K562 (cell line): ENCODE measurements at regions not wholly inside any gene's neighbourhood (a gene's known extent, or its start where the extent isn't known, plus 50 kb on each side); places are given as distances from the start of the nearest gene placed in this dataset.
A peak's percentile ranks its signal among the peaks of the same experiment; 100 is the strongest.
"Not testable (repeated sequence)": the region's sequence is repeated elsewhere in the genome, so short reads cannot be mapped to it uniquely, and the experiment has no call there.

Experiments used
- ATAC-seq: fragments of 200-7000 bp; cut with Tn5 transposase; 3 replicates; pipeline ENCODE4 v1.9.1; 2020; ENCODE audit warnings: moderate library complexity
- BruUV-seq: library from RNA; stranded (reverse); fragments of 400-500 nt; replicated peaks from 2 replicates; lab custom pipeline; 2021; lab: Mats Ljungman, UMichigan
- CTCF ChIA-PET: fragments of 300-600 bp; formaldehyde crosslinking; extraction: SDS; loops from one replicate; lab custom pipeline; 2021; ENCODE audit warnings: low intra/inter-chr PET ratio; lab: Yijun Ruan, JAX
- POLR2A ChIA-PET: fragments of 300-600, 350-650 bp; sonication (Branson Sonifier 250); formaldehyde crosslinking; extraction: SDS; loops from one replicate; lab custom pipeline; 2021; ENCODE audit warnings: antibody characterized with exemption, inconsistent platforms; lab: Yijun Ruan, JAX
- DNase-seq, 4 experiments: peaks; one replicate each; pipeline versions ENCODE4 v3.0.0 to v3.0.0-alpha.2; 2011 to 2018; ENCODE audit warnings: low spot score in 3 of 4, mixed read lengths in 3 of 4; ENCODE audit errors: extremely low read depth in 1 of 4
- FAIRE-seq: peaks from 2 replicates; lab custom pipeline; 2011; peaks lifted over from hg19 to GRCh38; lab: Jason Lieb, UNC
- H2AFZ ChIP-seq: 2 replicates; pipeline ENCODE4 v1.6.0; 2011; ENCODE audit warnings: low read depth, low read length, control low read depth, inconsistent platforms
- H3K27ac ChIP-seq: fragments of 200-600 bp; 3 replicates; pipeline ENCODE4 v1.8.0; 2011; ENCODE audit warnings: low read depth, mild to moderate bottlenecking, control low read depth, inconsistent platforms, low read length, moderate library complexity, mixed read lengths; ENCODE audit errors: extremely low read depth
- H3K27me3 ChIP-seq, 2 experiments: fragments of 300-600 bp in 1 of 2; 2 replicates in 1 of 2; 3 replicates in 1 of 2; pipeline versions ENCODE4 v1.6.0 to v1.8.0; 2011; ENCODE audit warnings: inconsistent platforms in 2 of 2, low read length in 2 of 2, mild to moderate bottlenecking in 1 of 2, mixed read lengths in 1 of 2, moderate library complexity in 1 of 2; ENCODE audit not compliant: control insufficient read depth in 2 of 2, insufficient read depth in 2 of 2
- H3K36me3 ChIP-seq: fragments of 300-600 bp; 3 replicates; pipeline ENCODE4 v1.8.0; 2011; ENCODE audit warnings: mild to moderate bottlenecking, low read length, inconsistent platforms; ENCODE audit not compliant: control insufficient read depth, insufficient read depth
- H3K4me1 ChIP-seq, 2 experiments: fragments of 200-600 bp in 1 of 2; replicated peaks in 1 of 2; 2 replicates in 1 of 2; 3 replicates in 1 of 2; pipeline versions ENCODE4 v1.5.1 to v1.8.0; 2011; ENCODE audit warnings: inconsistent platforms in 2 of 2, low read length in 2 of 2, mild to moderate bottlenecking in 1 of 2, mixed read lengths in 1 of 2, moderate library complexity in 1 of 2; ENCODE audit not compliant: control insufficient read depth in 2 of 2, insufficient read depth in 2 of 2
- H3K4me2 ChIP-seq: 2 replicates; pipeline ENCODE4 v1.6.1; 2011; ENCODE audit warnings: low read length, control low read depth, inconsistent platforms, mixed read lengths; ENCODE audit not compliant: insufficient read depth
- H3K4me3 ChIP-seq: fragments of 200-600 bp; sonication (generic), shearing (Covaris generic); 2 replicates; pipeline ENCODE4 v1.5.1; 2016; ENCODE audit warnings: control low read depth, inconsistent platforms
- H3K79me2 ChIP-seq: fragments of 200-600 bp; 3 replicates; pipeline ENCODE4 v1.8.0; 2011; ENCODE audit warnings: low read length, inconsistent platforms; ENCODE audit not compliant: control insufficient read depth, insufficient read depth
- H3K9ac ChIP-seq, 2 experiments: 2 replicates each; pipeline versions ENCODE4 v1.6.0 to v1.6.1; 2011; ENCODE audit warnings: low read depth in 2 of 2, low read length in 2 of 2, control low read depth in 1 of 2, inconsistent platforms in 1 of 2, mild to moderate bottlenecking in 1 of 2, mixed read lengths in 1 of 2; ENCODE audit not compliant: insufficient read depth in 1 of 2
- H3K9me1 ChIP-seq: one replicate; pipeline ENCODE4 v1.6.0; 2011; ENCODE audit warnings: inconsistent platforms, mild to moderate bottlenecking, low read length, moderate library complexity; ENCODE audit not compliant: control insufficient read depth, insufficient read depth
- H3K9me3 ChIP-seq: replicated peaks from 2 replicates; pipeline ENCODE4 v1.5.1; 2011; ENCODE audit warnings: low read depth, low read length, inconsistent platforms; ENCODE audit not compliant: control insufficient read depth, insufficient read depth
- H4K20me1 ChIP-seq: replicated peaks from 2 replicates; pipeline ENCODE4 v1.6.1; 2011; ENCODE audit warnings: low read length, inconsistent platforms, mixed read lengths; ENCODE audit not compliant: control insufficient read depth, insufficient read depth
- CBX3 ChIP-seq, 2 experiments: IDR thresholded peaks; 1 replicate in 1 of 2; 2 replicates in 1 of 2; pipeline ENCODE4 v1.6.1; 2012; ENCODE audit warnings: inconsistent platforms in 2 of 2, low read length in 2 of 2, borderline replicate concordance in 1 of 2, control low read depth in 1 of 2
- CBX5 ChIP-seq: IDR thresholded peaks from 2 replicates; pipeline ENCODE4 v1.6.1; 2014; ENCODE audit warnings: low read depth, borderline replicate concordance
- NFIC ChIP-seq: fragments of 450-650 bp; IDR thresholded peaks from 2 replicates; pipeline ENCODE4 v1.6.1; 2017; ENCODE audit warnings: mild to moderate bottlenecking, inconsistent platforms
- SPI1 ChIP-seq: IDR thresholded peaks from 2 replicates; pipeline ENCODE4 v1.6.1; 2011; ENCODE audit warnings: low read depth, low read length, control low read depth, borderline replicate concordance
- TRIM24 ChIP-seq, 2 experiments: fragments of 450-650 bp; IDR thresholded peaks; 2 replicates each; pipeline ENCODE4 v1.6.1; 2016
- TRIM28 ChIP-seq: fragments of 450-650 bp; IDR thresholded peaks from 2 replicates; pipeline ENCODE4 v1.6.1; 2017
- WGBS: fragments of 100-300 bp; shearing (Covaris generic); methylation state at CpG from one replicate; pipeline ENCODE4 v1.1.6; 2016; ENCODE audit warnings: low coverage, mixed read lengths; ENCODE audit not compliant: insufficient coverage; ENCODE audit errors: missing lambda C conversion rate; 5-methylcytosine and 5-hydroxymethylcytosine counted together
- in situ Hi-C: fragments of 300-500 bp; cut with MboI; formaldehyde crosslinking; loops from 4 replicates; pipeline ENCODE4 v1.15.0; 2018; ENCODE audit warnings: inconsistent platforms, mixed read lengths
- intact Hi-C: fragments of 100-400 bp; cut with micrococcal nuclease; formaldehyde crosslinking; loops from 2 replicates; pipeline ENCODE4 v1.14.2; 2022
- TF ChIP-seq, protein P1 (sequence below): IDR thresholded peaks from 2 replicates; pipeline ENCODE4 v1.6.1; 2014; ENCODE audit warnings: antibody characterized with exemption

DNA sequence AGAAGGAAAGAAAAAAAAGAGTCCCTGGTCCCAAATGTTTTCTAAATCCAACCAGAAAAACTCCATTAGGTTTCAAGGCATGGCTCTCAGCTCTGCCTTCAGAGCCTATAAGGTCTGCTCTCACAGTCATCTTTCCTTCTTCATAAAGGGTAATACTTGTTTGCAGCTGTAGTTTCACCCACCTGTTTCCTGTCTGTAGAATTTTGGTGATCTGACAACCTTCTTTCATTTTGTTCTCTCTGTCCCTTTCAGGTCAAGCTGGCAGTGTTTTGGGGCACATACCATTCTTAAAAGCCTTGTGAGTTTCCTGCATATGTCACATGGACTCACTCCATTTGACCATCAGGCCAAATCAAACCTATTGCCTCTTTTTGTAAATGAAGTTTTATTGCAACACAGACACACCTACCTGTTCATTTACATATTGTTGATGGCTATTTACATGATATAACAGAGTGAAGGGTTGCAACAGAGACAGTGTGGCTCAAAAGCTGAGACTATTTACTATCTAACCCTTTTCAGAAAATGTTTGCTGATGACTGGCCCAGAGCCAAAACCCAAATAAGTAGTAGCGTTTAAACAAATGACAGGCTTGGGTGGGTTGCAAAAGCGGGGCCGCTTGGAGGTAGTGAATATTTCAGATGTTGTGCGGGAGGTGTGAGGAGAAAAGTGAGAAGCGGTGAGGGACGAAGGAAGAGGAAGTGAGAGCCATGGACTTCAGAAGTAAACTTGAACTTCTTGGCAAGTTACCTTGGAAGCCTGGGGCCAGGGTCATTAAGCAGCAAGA lies 292.7 kb upstream of the PROK2 start:
- Histone ChIP-seq H3K9me1 (no peaks in the 10 kb centered on the region), H2AFZ (no peak overlapping the region), H3K4me2 (no peak overlapping the region), H3K9ac (no peak overlapping the region), H3K27ac (no peak overlapping the region), H3K9me3 (no peaks in the 10 kb centered on the region), H4K20me1 (no peaks in the 10 kb centered on the region), H3K4me3 (no peak overlapping the region), H3K4me1 (peaks cover 3 to 18% of the 10 kb centered on the region in 2 experiments; a peak in 4 of 5 replicates), H3K27me3 (no peaks in the 10 kb centered on the region), H3K36me3 (no peaks in the 10 kb centered on the region), H3K79me2 (no peaks in the 10 kb centered on the region)
- ATAC-seq (no peak), DNase-seq (no peak), FAIRE-seq (no peak)
- TF ChIP-seq NFIC (peak; percentile 64), SPI1 (peak; percentile 11; the same call in 1 of the 2 replicates)
- TF ChIP-seq, protein P1, sequence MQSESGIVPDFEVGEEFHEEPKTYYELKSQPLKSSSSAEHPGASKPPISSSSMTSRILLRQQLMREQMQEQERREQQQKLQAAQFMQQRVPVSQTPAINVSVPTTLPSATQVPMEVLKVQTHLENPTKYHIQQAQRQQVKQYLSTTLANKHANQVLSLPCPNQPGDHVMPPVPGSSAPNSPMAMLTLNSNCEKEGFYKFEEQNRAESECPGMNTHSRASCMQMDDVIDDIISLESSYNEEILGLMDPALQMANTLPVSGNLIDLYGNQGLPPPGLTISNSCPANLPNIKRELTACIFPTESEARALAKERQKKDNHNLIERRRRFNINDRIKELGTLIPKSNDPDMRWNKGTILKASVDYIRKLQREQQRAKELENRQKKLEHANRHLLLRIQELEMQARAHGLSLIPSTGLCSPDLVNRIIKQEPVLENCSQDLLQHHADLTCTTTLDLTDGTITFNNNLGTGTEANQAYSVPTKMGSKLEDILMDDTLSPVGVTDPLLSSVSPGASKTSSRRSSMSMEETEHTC = no peak
- ChIA-PET CTCF (no interaction called here), POLR2A (interaction anchor here (1.0 kb wide), 1 partner anchor 9 kb away, joined by 4 read pairs; no protein-coding TSS in a partner anchor)
- no TSS peak for BruUV-seq
- in situ Hi-C loops (no loop called here), intact Hi-C loops (no loop called here)
- WGBS = 56% methylated on average over 6 of the region's 6 CpGs

DNA sequence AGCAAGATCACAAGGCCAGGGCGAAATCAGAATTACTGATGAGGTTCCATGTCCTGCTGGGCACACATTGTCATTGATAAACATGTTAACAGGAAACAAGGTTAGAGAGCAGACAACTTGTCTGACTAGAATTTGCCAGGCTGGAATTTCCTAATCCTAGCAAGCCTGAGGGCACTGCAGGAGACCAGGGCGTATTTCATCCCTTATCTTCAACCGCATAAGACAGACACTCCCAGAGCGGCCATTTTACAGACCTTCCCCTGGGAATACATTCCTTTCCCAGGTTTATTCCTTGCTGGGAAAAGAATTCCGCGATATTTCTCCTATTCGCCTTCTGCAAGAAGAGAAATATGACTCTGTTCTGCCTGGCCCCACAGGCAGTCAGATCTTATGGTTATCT lies 290.9 kb upstream of the PROK2 start:
- H3K4me2 ChIP-seq, H3K9me3 ChIP-seq, in situ Hi-C loops, H3K79me2 ChIP-seq, DNase-seq, H3K27ac ChIP-seq, CTCF ChIA-PET, BruUV-seq, H2AFZ ChIP-seq, POLR2A ChIA-PET, H3K4me1 ChIP-seq, H4K20me1 ChIP-seq, ATAC-seq, H3K27me3 ChIP-seq, H3K4me3 ChIP-seq, intact Hi-C loops, H3K9ac ChIP-seq, H3K36me3 ChIP-seq, H3K9me1 ChIP-seq, FAIRE-seq: not testable (repeated sequence)
- WGBS = 41% methylated on average over 7 of the region's 7 CpGs
- TF ChIP-seq TRIM24 (IDR thresholded peaks at IDR 0.05) (peak in 1 of 2 experiments; percentile 35; a peak in 1 of 4 replicates), TRIM28 (peak; percentile 78; the same call in 1 of the 2 replicates), CBX3 (IDR thresholded peaks at IDR 0.05; ENCODE audit: borderline replicate concordance in 1 of 2, low read length in 2 of 2) (peak in 1 of 2 experiments; percentile 33; a peak in 1 of 3 replicates), CBX5 (peak; percentile 74; the same call in 1 of the 2 replicates)
